ENCODE measurements at regions not wholly inside any gene's neighbourhood (a gene's known extent, or its start where the extent isn't known, plus 50 kb on each side); places are given as distances from the start of the nearest gene placed in this dataset.

DNA sequence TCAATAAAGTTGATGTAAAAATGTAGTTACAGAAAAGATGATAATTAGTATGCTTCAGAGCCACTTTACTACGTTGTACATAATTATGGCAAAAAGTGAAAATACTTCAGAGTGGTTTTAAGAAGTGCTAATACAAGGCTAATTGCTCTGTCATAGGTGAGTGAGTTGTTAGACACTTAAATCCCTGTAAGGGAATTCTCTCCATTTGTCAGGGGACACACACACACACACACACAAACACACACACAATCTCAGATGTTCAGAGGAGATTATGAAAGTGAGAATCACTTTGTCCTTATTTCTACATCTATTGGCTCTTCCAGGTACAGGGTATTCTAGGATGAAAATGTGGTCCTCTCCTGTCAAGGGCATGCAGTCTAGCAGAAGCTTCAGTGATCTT, 208.3 kb upstream of the PELI2 start:
- TF ChIP-seq, protein P1, sequence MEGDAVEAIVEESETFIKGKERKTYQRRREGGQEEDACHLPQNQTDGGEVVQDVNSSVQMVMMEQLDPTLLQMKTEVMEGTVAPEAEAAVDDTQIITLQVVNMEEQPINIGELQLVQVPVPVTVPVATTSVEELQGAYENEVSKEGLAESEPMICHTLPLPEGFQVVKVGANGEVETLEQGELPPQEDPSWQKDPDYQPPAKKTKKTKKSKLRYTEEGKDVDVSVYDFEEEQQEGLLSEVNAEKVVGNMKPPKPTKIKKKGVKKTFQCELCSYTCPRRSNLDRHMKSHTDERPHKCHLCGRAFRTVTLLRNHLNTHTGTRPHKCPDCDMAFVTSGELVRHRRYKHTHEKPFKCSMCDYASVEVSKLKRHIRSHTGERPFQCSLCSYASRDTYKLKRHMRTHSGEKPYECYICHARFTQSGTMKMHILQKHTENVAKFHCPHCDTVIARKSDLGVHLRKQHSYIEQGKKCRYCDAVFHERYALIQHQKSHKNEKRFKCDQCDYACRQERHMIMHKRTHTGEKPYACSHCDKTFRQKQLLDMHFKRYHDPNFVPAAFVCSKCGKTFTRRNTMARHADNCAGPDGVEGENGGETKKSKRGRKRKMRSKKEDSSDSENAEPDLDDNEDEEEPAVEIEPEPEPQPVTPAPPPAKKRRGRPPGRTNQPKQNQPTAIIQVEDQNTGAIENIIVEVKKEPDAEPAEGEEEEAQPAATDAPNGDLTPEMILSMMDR (IDR thresholded peaks at IDR 0.05): no peak
- TF ChIP-seq POLR2A (IDR thresholded peaks at IDR 0.05): no peak

Measured in thyroid gland (tissue), 4 donors.